Type B pancreatic cell (in vitro differentiated cells): ENCODE measurements at regions not wholly inside any gene's neighbourhood (a gene's known extent, or its start where the extent isn't known, plus 50 kb on each side); places are given as distances from the start of the nearest gene placed in this dataset.
"Not testable (repeated sequence)": the region's sequence is repeated elsewhere in the genome, so short reads cannot be mapped to it uniquely, and the experiment has no call there.

ENCODE experiments used
- DNase-seq: peaks from one replicate; pipeline ENCODE4 v3.0.0; 2021; ENCODE audit warnings: mixed read lengths; ENCODE audit not compliant: unreplicated experiment; ENCODE audit errors: extremely low spot score
- H3K27ac Mint-ChIP-seq: 2 replicates; pipeline ENCODE4 v1.8.0; 2021; ENCODE audit warnings: mild to moderate bottlenecking, mixed read lengths
- H3K27me3 Mint-ChIP-seq: 2 replicates; pipeline ENCODE4 v1.8.0; 2021; ENCODE audit warnings: mixed read lengths
- H3K36me3 Mint-ChIP-seq: 2 replicates; pipeline ENCODE4 v1.8.0; 2021; ENCODE audit warnings: mixed read lengths
- H3K4me1 Mint-ChIP-seq: one replicate; pipeline ENCODE4 v1.8.0; 2021; ENCODE audit warnings: mixed read lengths; ENCODE audit not compliant: unreplicated experiment
- H3K4me3 Mint-ChIP-seq: 2 replicates; pipeline ENCODE4 v1.8.0; 2021; ENCODE audit warnings: mild to moderate bottlenecking, mixed read lengths
- H3K9me3 Mint-ChIP-seq: 2 replicates; pipeline ENCODE4 v1.8.0; 2021; ENCODE audit warnings: mixed read lengths
- CTCF ChIP-seq: fragments of 200-600 bp; sonication (generic); conservative IDR thresholded peaks from 2 replicates; pipeline ENCODE4 v1.5.0; 2021; ENCODE audit warnings: antibody characterized with exemption, mild to moderate bottlenecking

- Mint-ChIP-seq H3K27ac (no peak overlapping the region), H3K9me3 (no peaks in the 10 kb centered on the region), H3K4me3 (no peak overlapping the region), H3K36me3 (no peaks in the 10 kb centered on the region), H3K4me1 (no peaks in the 10 kb centered on the region), H3K27me3 (no peaks in the 10 kb centered on the region)
- no peak for TF ChIP-seq CTCF
- DNase-seq = no peak
Observed at GRCh38 chr2:142742371-142743214, 134.9 kb upstream of the KYNU start.

- DNase-seq = no peak
- Mint-ChIP-seq H3K27ac (no peak overlapping the region), H3K4me3 (no peak overlapping the region), H3K4me1 (no peaks in the 10 kb centered on the region), H3K27me3 (no peaks in the 10 kb centered on the region), H3K36me3 (no peaks in the 10 kb centered on the region), H3K9me3 (no peaks in the 10 kb centered on the region)
- TF ChIP-seq CTCF = no peak
Observed at GRCh38 chr2:142741764-142742269, 135.6 kb upstream of the KYNU start.

GRCh38 chr2:142734770-142735169 lies 142.7 kb upstream of the KYNU start:
- H3K27me3 Mint-ChIP-seq = no peaks in the 10 kb centered on the region

GRCh38 chr2:142734231-142734630 lies 143.2 kb upstream of the KYNU start:
- Mint-ChIP-seq H3K4me1 (no peaks in the 10 kb centered on the region), H3K27ac (no peak overlapping the region), H3K9me3 (no peaks in the 10 kb centered on the region), H3K4me3 (no peak overlapping the region), H3K36me3 (no peaks in the 10 kb centered on the region), H3K27me3 (no peaks in the 10 kb centered on the region)
- peak; percentile 51 for TF ChIP-seq CTCF
- DNase-seq = no peak

More at GRCh38 chr2:142734770-142735169, 142.7 kb upstream of the KYNU start:
- Mint-ChIP-seq H3K27ac (no peak overlapping the region), H3K4me1 (no peaks in the 10 kb centered on the region), H3K9me3 (no peaks in the 10 kb centered on the region), H3K4me3 (no peak overlapping the region), H3K36me3 (no peaks in the 10 kb centered on the region)
- no peak for TF ChIP-seq CTCF
- DNase-seq = no peak

- H3K27me3 Mint-ChIP-seq, DNase-seq, H3K9me3 Mint-ChIP-seq, H3K36me3 Mint-ChIP-seq, H3K4me3 Mint-ChIP-seq, H3K4me1 Mint-ChIP-seq, H3K27ac Mint-ChIP-seq: not testable (repeated sequence)
Observed at GRCh38 chr2:142729814-142730213, 147.7 kb upstream of the KYNU start.

- H3K9me3 Mint-ChIP-seq, H3K27ac Mint-ChIP-seq, H3K4me1 Mint-ChIP-seq: not testable (repeated sequence)
Observed at GRCh38 chr2:142727821-142728478, 149.5 kb upstream of the KYNU start.

More at GRCh38 chr2:142727821-142728478, 149.5 kb upstream of the KYNU start:
- H3K27me3 Mint-ChIP-seq, DNase-seq, H3K36me3 Mint-ChIP-seq, H3K4me3 Mint-ChIP-seq: not testable (repeated sequence)
